Hepatocyte (in vitro differentiated cells): ENCODE measurements at regions not wholly inside any gene's neighbourhood (a gene's known extent, or its start where the extent isn't known, plus 50 kb on each side); places are given as distances from the start of the nearest gene placed in this dataset.

Experiments
- CTCF ChIP-seq: fragments of 200-600 bp; sonication (generic); IDR thresholded peaks from 2 replicates; pipeline ENCODE4 v1.5.1; 2016; ENCODE audit warnings: antibody characterized with exemption, mild to moderate bottlenecking; ENCODE audit not compliant: poor library complexity
- EZH2 ChIP-seq: fragments of 200-600 bp; sonication (generic); IDR thresholded peaks from 2 replicates; pipeline ENCODE4 v1.6.1; 2016; ENCODE audit warnings: antibody characterized with exemption, mild to moderate bottlenecking, borderline replicate concordance
- EZH2phosphoT487 ChIP-seq: fragments of 200-600 bp; sonication (generic); IDR thresholded peaks from one replicate; pipeline ENCODE4 v1.6.1; 2018; ENCODE audit warnings: antibody characterized with exemption, mild to moderate bottlenecking, low read depth, moderate library complexity; ENCODE audit not compliant: unreplicated experiment, severe bottlenecking

GRCh38 chrX:35664833-35665232 is 133.3 kb upstream of the MAGEB16 start:
- no peak for TF ChIP-seq CTCF
- no peak for TF ChIP-seq EZH2
- no peak for TF ChIP-seq EZH2phosphoT487
